Panc1 (cell line): ENCODE measurements at regions not wholly inside any gene's neighbourhood (a gene's known extent, or its start where the extent isn't known, plus 50 kb on each side); places are given as distances from the start of the nearest gene placed in this dataset.

Source experiments
- ATAC-seq: fragments of 200-7000 bp; cut with Tn5 transposase; 2 replicates; pipeline ENCODE4 v1.9.1; 2020; ENCODE audit warnings: mild to moderate bottlenecking, moderate library complexity
- BruUV-seq: library from RNA; stranded (reverse); fragments of 400-500 nt; replicated peaks from 2 replicates; lab custom pipeline; 2021; lab: Mats Ljungman, UMichigan
- CTCF ChIA-PET: fragments of 300-600 bp; sonication (Branson Sonifier 250); formaldehyde crosslinking; loops from one replicate; lab custom pipeline; 2022; ENCODE audit warnings: antibody characterized with exemption; lab: Charles Lee
- POLR2A ChIA-PET: fragments of 300-600 bp; sonication (Branson Sonifier 250); formaldehyde crosslinking; loops from one replicate; lab custom pipeline; 2022; ENCODE audit warnings: antibody characterized with exemption; lab: Charles Lee
- DNase-seq: peaks from one replicate; pipeline ENCODE4 v3.0.0-alpha.2; 2010; ENCODE audit warnings: low read depth, low spot score
- H3K27ac ChIP-seq: 2 replicates; pipeline ENCODE4 v1.5.1; 2011; ENCODE audit warnings: mild to moderate bottlenecking, low read length, inconsistent platforms
- H3K27me3 ChIP-seq: fragments of 200-500 bp; sonication (Bioruptor generic); 2 replicates; pipeline ENCODE4 v1.6.0; 2014; ENCODE audit warnings: low read length, inconsistent platforms; ENCODE audit not compliant: control insufficient read depth, insufficient read depth
- H3K36me3 ChIP-seq: fragments of 200-500 bp; sonication (Bioruptor generic); 2 replicates; pipeline ENCODE4 v1.5.1; 2014; ENCODE audit warnings: inconsistent platforms, mild to moderate bottlenecking, low read length, moderate library complexity; ENCODE audit not compliant: control insufficient read depth, insufficient read depth
- H3K4me1 ChIP-seq: 2 replicates; pipeline ENCODE4 v1.5.1; 2011; ENCODE audit warnings: inconsistent platforms, mild to moderate bottlenecking, low read length, moderate library complexity; ENCODE audit not compliant: control insufficient read depth, insufficient read depth
- H3K4me3 ChIP-seq, 2 experiments: 2 replicates each; pipeline ENCODE4 v1.5.1; 2011 to 2012; ENCODE audit warnings: low read depth in 2 of 2, low read length in 2 of 2, mild to moderate bottlenecking in 2 of 2, inconsistent platforms in 1 of 2, moderate library complexity in 1 of 2
- H3K9me3 ChIP-seq: fragments of 200-500 bp; sonication (Bioruptor generic); 2 replicates; pipeline ENCODE4 v1.5.1; 2014; ENCODE audit warnings: low read depth, mild to moderate bottlenecking, inconsistent platforms, low read length, moderate library complexity; ENCODE audit not compliant: control insufficient read depth, insufficient read depth
- CTCF ChIP-seq: fragments of 450-650 bp; IDR thresholded peaks from 2 replicates; pipeline ENCODE4 v1.5.1; 2017; ENCODE audit warnings: mild to moderate bottlenecking
- POLR2AphosphoS5 ChIP-seq: IDR thresholded peaks from 2 replicates; pipeline ENCODE4 v1.6.1; 2012; ENCODE audit warnings: mild to moderate bottlenecking, low read depth, low read length, moderate library complexity
- SIN3A ChIP-seq: IDR thresholded peaks from 2 replicates; pipeline ENCODE4 v1.6.1; 2012; ENCODE audit warnings: low read depth, mild to moderate bottlenecking, low read length, moderate library complexity, borderline replicate concordance; ENCODE audit not compliant: insufficient read depth
- TCF7L2 ChIP-seq: IDR thresholded peaks from 2 replicates; pipeline ENCODE4 v1.6.1; 2011; ENCODE audit warnings: mild to moderate bottlenecking, low read depth, low read length, inconsistent platforms
- in situ Hi-C: cut with HindIII; loops from 2 replicates; pipeline ENCODE4 v1.10.0; 2016; ENCODE audit warnings: low sequenced_read_pairs, low pct_unique_long_range_greater_than_20kb
- intact Hi-C: fragments of 100-400 bp; cut with micrococcal nuclease; formaldehyde crosslinking; loops from one replicate; pipeline ENCODE4 v1.10.0; 2022; ENCODE audit not compliant: unreplicated experiment
- TF ChIP-seq, protein P1 (sequence below), 2 experiments: IDR thresholded peaks; 2 replicates each; pipeline ENCODE4 v1.6.1; 2011 to 2012; ENCODE audit warnings: low read depth in 2 of 2, control low read depth in 1 of 2, low read length in 1 of 2, mild to moderate bottlenecking in 1 of 2, moderate library complexity in 1 of 2; ENCODE audit not compliant: insufficient read depth in 1 of 2

DNA sequence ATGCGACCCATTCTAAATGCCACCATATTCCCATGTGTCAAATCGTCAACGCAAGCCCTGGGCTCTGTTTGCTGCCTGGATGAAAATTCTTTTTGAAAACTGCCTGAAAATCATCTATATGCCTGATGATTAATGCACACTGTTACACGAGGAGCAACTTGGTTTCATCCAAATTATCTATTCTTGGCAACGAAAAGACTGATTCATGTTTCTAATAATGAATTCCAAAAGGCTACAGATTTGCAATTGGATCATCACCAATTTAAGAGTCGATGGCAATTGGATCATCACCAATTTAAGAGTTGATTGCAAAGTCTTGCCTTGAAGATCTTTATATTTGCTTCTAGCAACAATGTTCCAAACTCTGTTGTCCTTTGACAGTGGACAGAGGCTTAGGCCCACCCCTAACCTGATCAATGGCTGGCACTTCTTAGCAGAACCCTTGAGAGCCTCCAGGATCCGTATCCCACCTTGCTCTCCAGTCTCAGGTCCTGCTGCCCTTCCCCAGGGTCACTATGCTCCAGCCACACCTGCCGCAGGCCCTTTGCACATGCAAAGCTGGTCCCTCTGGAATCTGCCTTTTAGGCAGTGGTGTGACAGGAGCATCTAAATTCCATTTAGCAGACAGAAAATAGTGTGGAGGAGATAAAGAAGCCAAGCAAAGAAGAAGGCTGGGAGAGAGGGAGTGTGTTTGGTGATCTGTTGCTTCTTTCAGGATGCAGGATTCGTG lies 460.9 kb upstream of the SULF2 start:
- CTCF ChIA-PET = no interaction called here
- POLR2A ChIA-PET = interaction anchor here (0.5 kb wide), 1 partner anchor 352 kb away, joined by 3 read pairs; no protein-coding TSS in a partner anchor
- H3K27ac ChIP-seq = no peak overlapping the region
- H3K27me3 ChIP-seq = no peaks in the 10 kb centered on the region
- ATAC-seq (no peak), DNase-seq (no peak)
- TF ChIP-seq SIN3A (no peak), CTCF (no peak), POLR2AphosphoS5 (no peak), TCF7L2 (no peak)
- TF ChIP-seq, protein P1, sequence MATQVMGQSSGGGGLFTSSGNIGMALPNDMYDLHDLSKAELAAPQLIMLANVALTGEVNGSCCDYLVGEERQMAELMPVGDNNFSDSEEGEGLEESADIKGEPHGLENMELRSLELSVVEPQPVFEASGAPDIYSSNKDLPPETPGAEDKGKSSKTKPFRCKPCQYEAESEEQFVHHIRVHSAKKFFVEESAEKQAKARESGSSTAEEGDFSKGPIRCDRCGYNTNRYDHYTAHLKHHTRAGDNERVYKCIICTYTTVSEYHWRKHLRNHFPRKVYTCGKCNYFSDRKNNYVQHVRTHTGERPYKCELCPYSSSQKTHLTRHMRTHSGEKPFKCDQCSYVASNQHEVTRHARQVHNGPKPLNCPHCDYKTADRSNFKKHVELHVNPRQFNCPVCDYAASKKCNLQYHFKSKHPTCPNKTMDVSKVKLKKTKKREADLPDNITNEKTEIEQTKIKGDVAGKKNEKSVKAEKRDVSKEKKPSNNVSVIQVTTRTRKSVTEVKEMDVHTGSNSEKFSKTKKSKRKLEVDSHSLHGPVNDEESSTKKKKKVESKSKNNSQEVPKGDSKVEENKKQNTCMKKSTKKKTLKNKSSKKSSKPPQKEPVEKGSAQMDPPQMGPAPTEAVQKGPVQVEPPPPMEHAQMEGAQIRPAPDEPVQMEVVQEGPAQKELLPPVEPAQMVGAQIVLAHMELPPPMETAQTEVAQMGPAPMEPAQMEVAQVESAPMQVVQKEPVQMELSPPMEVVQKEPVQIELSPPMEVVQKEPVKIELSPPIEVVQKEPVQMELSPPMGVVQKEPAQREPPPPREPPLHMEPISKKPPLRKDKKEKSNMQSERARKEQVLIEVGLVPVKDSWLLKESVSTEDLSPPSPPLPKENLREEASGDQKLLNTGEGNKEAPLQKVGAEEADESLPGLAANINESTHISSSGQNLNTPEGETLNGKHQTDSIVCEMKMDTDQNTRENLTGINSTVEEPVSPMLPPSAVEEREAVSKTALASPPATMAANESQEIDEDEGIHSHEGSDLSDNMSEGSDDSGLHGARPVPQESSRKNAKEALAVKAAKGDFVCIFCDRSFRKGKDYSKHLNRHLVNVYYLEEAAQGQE (IDR thresholded peaks at IDR 0.05; ENCODE audit: insufficient read depth in 1 of 2, low read depth in 2 of 2, low read length in 1 of 2) = no peak
- H3K4me1 ChIP-seq = no peaks in the 10 kb centered on the region
- H3K4me3 ChIP-seq = no peak overlapping the region
- H3K9me3 ChIP-seq = no peaks in the 10 kb centered on the region
- H3K36me3 ChIP-seq = no peaks in the 10 kb centered on the region
- intact Hi-C loops = no loop called here
- no TSS peak for BruUV-seq
- in situ Hi-C loops = no loop called here

DNA sequence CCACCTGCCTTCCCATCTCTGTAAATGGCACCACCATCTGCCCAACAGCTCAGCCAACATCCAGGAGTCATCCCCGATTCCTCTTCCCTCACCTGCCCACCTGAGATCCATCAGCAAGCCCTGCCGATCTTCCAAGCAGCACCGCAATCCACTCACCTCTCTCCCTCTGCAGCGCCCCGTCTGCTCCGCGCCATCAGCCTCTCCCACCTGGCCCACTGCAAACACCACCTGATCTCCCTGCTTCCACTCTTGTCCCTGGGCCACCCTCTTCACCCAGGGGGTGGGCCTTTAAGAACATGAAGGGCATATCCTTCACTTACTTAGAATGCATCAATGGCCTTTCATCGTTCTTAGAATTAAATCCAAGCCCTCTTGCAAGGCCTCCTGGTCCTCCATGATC lies 457.3 kb upstream of the SULF2 start:
- ChIA-PET CTCF (interaction anchor here (0.6 kb wide), 1 partner anchor 86 kb away, joined by 3 read pairs; no protein-coding TSS in a partner anchor), POLR2A (no interaction called here)
- no peak for DNase-seq
- Histone ChIP-seq H3K4me3 (no peak overlapping the region), H3K27me3 (no peaks in the 10 kb centered on the region), H3K4me1 (no peaks in the 10 kb centered on the region), H3K27ac (no peak overlapping the region), H3K36me3 (no peaks in the 10 kb centered on the region), H3K9me3 (no peaks in the 10 kb centered on the region)
- in situ Hi-C loops (no loop called here), intact Hi-C loops (no loop called here)
- TF ChIP-seq, protein P1 (IDR thresholded peaks at IDR 0.05; ENCODE audit: insufficient read depth in 1 of 2, low read depth in 2 of 2, low read length in 1 of 2) = no peak
- no peak for ATAC-seq
- no TSS peak for BruUV-seq
